HG02623 (cell line): ENCODE measurements at regions not wholly inside any gene's neighbourhood (a gene's known extent, or its start where the extent isn't known, plus 50 kb on each side); places are given as distances from the start of the nearest gene placed in this dataset.

Experiments
- ATAC-seq: cut with Tn5 transposase; IDR thresholded peaks from one replicate; pipeline ENCODE4 v1.9.1; 2021; ENCODE audit warnings: moderate library complexity; ENCODE audit not compliant: unreplicated experiment

GRCh38 chr6:82720992-82721391 lies 344.6 kb downstream of the UBE3D start:
- ATAC-seq: no peak

- ATAC-seq: no peak
Observed at GRCh38 chr6:82735790-82736189, 329.9 kb downstream of the UBE3D start.

- ATAC-seq: no peak
Observed at GRCh38 chr6:82737965-82738364, 327.7 kb downstream of the UBE3D start.

- no peak for ATAC-seq
Observed at GRCh38 chr6:82738773-82739172, 326.9 kb downstream of the UBE3D start.

- ATAC-seq: no peak
Observed at GRCh38 chr6:82739303-82739702, 326.3 kb downstream of the UBE3D start.

GRCh38 chr6:82740072-82740471 lies 325.6 kb downstream of the UBE3D start:
- no peak for ATAC-seq

- no peak for ATAC-seq
Observed at GRCh38 chr6:82741325-82741995, 324.2 kb downstream of the UBE3D start.

GRCh38 chr6:82741996-82742385 lies 323.6 kb downstream of the UBE3D start:
- no peak for ATAC-seq

- ATAC-seq: no peak
Observed at GRCh38 chr6:82744286-82745015, 321.2 kb downstream of the UBE3D start.

- no peak for ATAC-seq
Observed at GRCh38 chr6:82750556-82750955, 315.1 kb downstream of the UBE3D start.

GRCh38 chr6:82751718-82752117 lies 313.9 kb downstream of the UBE3D start:
- ATAC-seq: no peak

- ATAC-seq: no peak
Observed at GRCh38 chr6:82761674-82762345, 303.8 kb downstream of the UBE3D start.

- ATAC-seq: no peak
Observed at GRCh38 chr6:82766476-82766875, 299.2 kb downstream of the UBE3D start.

- ATAC-seq: no peak
Observed at GRCh38 chr6:82767037-82767436, 298.6 kb downstream of the UBE3D start.

GRCh38 chr6:82767447-82767846 lies 298.2 kb downstream of the UBE3D start:
- no peak for ATAC-seq

GRCh38 chr6:82772851-82773717 lies 292.6 kb downstream of the UBE3D start:
- no peak for ATAC-seq

- ATAC-seq: no peak
Observed at GRCh38 chr6:82775361-82775760, 290.3 kb downstream of the UBE3D start.

GRCh38 chr6:82775981-82776380 lies 289.7 kb downstream of the UBE3D start:
- no peak for ATAC-seq

GRCh38 chr6:82779041-82779440 lies 286.6 kb downstream of the UBE3D start:
- ATAC-seq: no peak

- no peak for ATAC-seq
Observed at GRCh38 chr6:82780334-82780733, 285.3 kb downstream of the UBE3D start.

GRCh38 chr6:82781620-82782204 lies 283.9 kb downstream of the UBE3D start:
- ATAC-seq: no peak
